SK-N-MC (cell line): ENCODE measurements at regions not wholly inside any gene's neighbourhood (a gene's known extent, or its start where the extent isn't known, plus 50 kb on each side); places are given as distances from the start of the nearest gene placed in this dataset.

Experiments used
- DNase-seq: peaks from one replicate; pipeline ENCODE4 v3.0.0-alpha.2; 2011; ENCODE audit warnings: low read depth, low spot score
- H3K27ac ChIP-seq: fragments of 200-600 bp; sonication (generic); 2 replicates; pipeline ENCODE4 v1.5.1; 2016; ENCODE audit warnings: mixed run types
- H3K36me3 ChIP-seq: fragments of 200-600 bp; sonication (generic); 2 replicates; pipeline ENCODE4 v1.6.1; 2017; ENCODE audit warnings: antibody characterized with exemption, low read length, mixed read lengths; ENCODE audit not compliant: insufficient read depth
- H3K4me3 ChIP-seq: fragments of 200-600 bp; sonication (generic); 2 replicates; pipeline ENCODE4 v1.5.1; 2016
- H3K9ac ChIP-seq: fragments of 200-600 bp; sonication (generic); 2 replicates; pipeline ENCODE4 v1.8.0; 2017; ENCODE audit warnings: mixed run types, mixed read lengths; ENCODE audit not compliant: insufficient read length
- H3K9me3 ChIP-seq: fragments of 200-600 bp; sonication (generic); 2 replicates; pipeline ENCODE4 v1.6.1; 2017; ENCODE audit warnings: low read depth, mild to moderate bottlenecking, antibody characterized with exemption, low read length, moderate library complexity, mixed read lengths
- EZH2 ChIP-seq: fragments of 200-600 bp; sonication (generic); IDR thresholded peaks from one replicate; pipeline ENCODE4 v1.6.1; 2017; ENCODE audit warnings: antibody characterized with exemption
- FOXP2 ChIP-seq: optimal IDR thresholded peaks from 2 replicates; pipeline ENCODE3; 2011; ENCODE audit warnings: mild to moderate bottlenecking, moderate library complexity; ENCODE audit not compliant: insufficient read depth; ENCODE audit errors: extremely low read length, control extremely low read depth
- POLR2AphosphoS5 ChIP-seq: IDR thresholded peaks from 2 replicates; pipeline ENCODE4 v1.6.1; 2012; ENCODE audit warnings: mild to moderate bottlenecking, low read depth, low read length, borderline replicate concordance

DNA sequence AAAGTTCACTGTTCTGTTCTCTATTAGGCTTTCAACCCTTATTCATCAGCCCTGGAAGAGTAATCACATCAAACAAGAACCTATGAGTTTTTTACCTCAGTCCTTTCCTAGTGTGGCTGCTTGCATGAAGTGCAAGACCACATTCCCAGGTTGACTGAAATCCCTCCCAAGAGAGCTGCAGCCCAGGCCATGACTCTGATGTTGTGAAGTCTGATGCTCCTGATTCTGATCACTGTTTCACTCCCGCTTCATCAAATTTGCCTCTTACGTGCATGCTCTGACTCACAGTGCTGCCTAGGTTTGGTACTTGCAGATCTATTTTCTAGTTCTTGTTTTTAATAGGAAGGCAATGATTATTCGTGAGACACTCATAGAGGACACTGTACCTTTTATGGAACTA is 58.2 kb upstream of the DSEL start:
- Histone ChIP-seq H3K9ac (no peak overlapping the region), H3K9me3 (no peaks in the 10 kb centered on the region), H3K27ac (no peak overlapping the region), H3K36me3 (no peaks in the 10 kb centered on the region), H3K4me3 (no peak overlapping the region)
- no peak for TF ChIP-seq POLR2AphosphoS5
- no peak for TF ChIP-seq FOXP2
- TF ChIP-seq EZH2 = no peak
- DNase-seq = no peak

DNA sequence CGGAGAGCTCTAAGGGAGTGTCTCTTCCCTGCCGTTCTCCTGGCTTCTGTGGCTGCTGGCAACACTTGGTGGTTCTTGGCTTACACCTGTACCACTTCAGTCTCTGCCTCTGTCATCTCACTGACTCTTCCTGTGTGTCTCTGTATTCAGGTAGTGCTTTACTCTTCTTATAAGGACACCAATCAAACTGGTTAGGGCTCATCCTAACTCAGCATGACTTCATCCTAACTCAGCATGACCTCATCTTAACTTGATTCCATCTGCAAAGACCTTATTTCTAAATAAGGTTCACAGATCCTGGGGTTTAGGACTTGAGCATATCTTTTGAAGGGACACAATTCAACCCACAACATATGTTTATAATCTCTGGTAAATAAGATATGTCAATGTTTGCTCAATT is 51.6 kb upstream of the DSEL start:
- no peaks in the 10 kb centered on the region for H3K9me3 ChIP-seq
- no peak overlapping the region for H3K27ac ChIP-seq
- no peak for DNase-seq
- H3K36me3 ChIP-seq = no peaks in the 10 kb centered on the region
- TF ChIP-seq POLR2AphosphoS5 = no peak
- TF ChIP-seq FOXP2 = no peak
- no peak for TF ChIP-seq EZH2
- no peak overlapping the region for H3K4me3 ChIP-seq
- H3K9ac ChIP-seq = no peak overlapping the region
